Endothelial cell of umbilical vein (primary cell): ENCODE measurements at regions not wholly inside any gene's neighbourhood (a gene's known extent, or its start where the extent isn't known, plus 50 kb on each side); places are given as distances from the start of the nearest gene placed in this dataset.

Source experiments
- BruUV-seq: library from RNA; stranded (reverse); fragments of 400-500 nt; replicated peaks from 2 replicates; lab custom pipeline; 2021; lab: Mats Ljungman, UMichigan
- CTCF ChIA-PET: fragments of 300-600, 350-600 bp; sonication (Branson Sonifier 250); formaldehyde crosslinking; loops from one replicate; lab custom pipeline; 2021; ENCODE audit warnings: antibody characterized with exemption, inconsistent platforms; lab: Charles Lee
- POLR2A ChIA-PET: fragments of 300-600, 350-600 bp; sonication (Branson Sonifier 250); formaldehyde crosslinking; loops from one replicate; lab custom pipeline; 2021; ENCODE audit warnings: antibody characterized with exemption, inconsistent platforms; lab: Charles Lee
- DNase-seq: peaks from one replicate; pipeline ENCODE4 v3.0.0-alpha.2; 2011; ENCODE audit warnings: low read depth, low spot score
- FAIRE-seq: peaks from 2 replicates; lab custom pipeline; 2011; peaks lifted over from hg19 to GRCh38; lab: Jason Lieb, UNC
- H2AFZ ChIP-seq: 2 replicates; pipeline ENCODE4 v1.6.0; 2012; ENCODE audit warnings: low read depth, low read length, control low read depth, inconsistent platforms
- H3K27ac ChIP-seq: 2 replicates; pipeline ENCODE4 v1.5.1; 2011; ENCODE audit warnings: low read depth, mild to moderate bottlenecking, control low read depth, low read length, moderate library complexity; ENCODE audit not compliant: insufficient read depth
- H3K27me3 ChIP-seq, 2 experiments: 2 replicates each; pipeline versions ENCODE4 v1.6.0 to v1.6.1; 2011; ENCODE audit warnings: low read length in 2 of 2, mixed read lengths in 1 of 2; ENCODE audit not compliant: control insufficient read depth in 2 of 2, insufficient read depth in 2 of 2
- H3K36me3 ChIP-seq, 2 experiments: 2 replicates in 1 of 2; 3 replicates in 1 of 2; pipeline ENCODE4 v1.5.1; 2011; ENCODE audit warnings: low read length in 2 of 2, mild to moderate bottlenecking in 1 of 2, moderate library complexity in 1 of 2; ENCODE audit not compliant: control insufficient read depth in 2 of 2, insufficient read depth in 2 of 2; ENCODE audit errors: extremely low read depth in 1 of 2
- H3K4me1 ChIP-seq: 3 replicates; pipeline ENCODE4 v1.5.1; 2011; ENCODE audit warnings: mild to moderate bottlenecking, low read length; ENCODE audit not compliant: control insufficient read depth, insufficient read depth; ENCODE audit errors: extremely low read depth
- H3K4me2 ChIP-seq: 2 replicates; pipeline ENCODE4 v1.6.1; 2011; ENCODE audit warnings: low read length, control low read depth, mixed read lengths; ENCODE audit not compliant: insufficient read depth
- H3K4me3 ChIP-seq, 3 experiments: fragments of 200-600 bp in 1 of 3; sonication (generic), shearing (Covaris generic) in 1 of 3; replicated peaks in 1 of 3; 2 replicates each; pipeline ENCODE4 v1.5.1; 2011 to 2016; ENCODE audit warnings: control low read depth in 3 of 3, low read length in 3 of 3, mild to moderate bottlenecking in 2 of 3, inconsistent platforms in 1 of 3, low read depth in 1 of 3, moderate library complexity in 1 of 3; ENCODE audit not compliant: insufficient read depth in 1 of 3
- H3K79me2 ChIP-seq: 2 replicates; pipeline ENCODE4 v1.6.0; 2012; ENCODE audit warnings: low read length, inconsistent platforms; ENCODE audit not compliant: control insufficient read depth, insufficient read depth
- H3K9ac ChIP-seq: replicated peaks from 2 replicates; pipeline ENCODE3; 2011; ENCODE audit warnings: low read length, control low read depth; ENCODE audit not compliant: insufficient read depth; ENCODE audit errors: extremely low read depth
- H3K9me1 ChIP-seq: replicated peaks from 3 replicates; pipeline ENCODE4 v1.6.0; 2011; ENCODE audit warnings: mild to moderate bottlenecking, low read length; ENCODE audit not compliant: control insufficient read depth, insufficient read depth; ENCODE audit errors: extremely low read depth
- H3K9me3 ChIP-seq: replicated peaks from 2 replicates; pipeline ENCODE4 v1.5.1; 2012; ENCODE audit warnings: low read length, inconsistent platforms; ENCODE audit not compliant: control insufficient read depth, insufficient read depth
- H4K20me1 ChIP-seq: replicated peaks from 2 replicates; pipeline ENCODE3; 2011; ENCODE audit warnings: mild to moderate bottlenecking, low read length; ENCODE audit not compliant: control insufficient read depth, insufficient read depth; ENCODE audit errors: extremely low read depth
- EZH2 ChIP-seq: IDR thresholded peaks from 2 replicates; pipeline ENCODE4 v1.6.1; 2012; ENCODE audit warnings: borderline replicate concordance, low read depth, mild to moderate bottlenecking, moderate library complexity, low read length, inconsistent platforms; ENCODE audit not compliant: severe bottlenecking
- FOS ChIP-seq: IDR thresholded peaks from 2 replicates; pipeline ENCODE4 v1.6.1; 2011; ENCODE audit warnings: mild to moderate bottlenecking, low read length, moderate library complexity, borderline replicate concordance; ENCODE audit not compliant: insufficient read depth
- GATA2 ChIP-seq: IDR thresholded peaks from 2 replicates; pipeline ENCODE4 v1.7.0; 2011; ENCODE audit warnings: low read depth, mild to moderate bottlenecking, moderate library complexity, mixed read lengths, low read length; ENCODE audit not compliant: insufficient read length, insufficient read depth
- JUN ChIP-seq: IDR thresholded peaks from 2 replicates; pipeline ENCODE4 v1.6.1; 2011; ENCODE audit warnings: borderline replicate concordance, low read depth; ENCODE audit not compliant: insufficient read length, insufficient read depth
- POLR2A ChIP-seq: IDR thresholded peaks from 2 replicates; pipeline ENCODE4 v1.6.1; 2012; ENCODE audit warnings: low read depth, mild to moderate bottlenecking, control low read depth, low read length
- POLR2AphosphoS5 ChIP-seq: IDR thresholded peaks from 2 replicates; pipeline ENCODE4 v1.6.1; 2012; ENCODE audit warnings: low read depth, mild to moderate bottlenecking, control low read depth, low read length, moderate library complexity; ENCODE audit not compliant: insufficient read depth
- dilution Hi-C: fragments of 300-500 bp; cut with MboI; formaldehyde crosslinking; loops from one replicate; pipeline ENCODE4 v1.15.0; 2019; ENCODE audit warnings: low sequenced_read_pairs; ENCODE audit not compliant: extremely low pct_ligation_motif_present
- intact Hi-C: fragments of 100-400 bp; cut with micrococcal nuclease; formaldehyde crosslinking; loops from one replicate; pipeline ENCODE4 v1.10.0; 2022
- TF ChIP-seq, protein P1 (sequence below), 2 donors: IDR thresholded peaks; 1 replicate in 1 of 2; 2 replicates in 1 of 2; pipeline ENCODE4 v1.5.1; 2011; ENCODE audit warnings: low read length in 2 of 2, mild to moderate bottlenecking in 2 of 2, moderate library complexity in 2 of 2, control low read depth in 1 of 2, inconsistent platforms in 1 of 2, low read depth in 1 of 2; ENCODE audit not compliant: insufficient read depth in 1 of 2; ENCODE audit errors: extremely low read depth in 1 of 2
- TF ChIP-seq, protein P2 (sequence below): IDR thresholded peaks from 2 replicates; pipeline ENCODE4 v1.6.1; 2011; ENCODE audit not compliant: insufficient read depth, insufficient read length

DNA sequence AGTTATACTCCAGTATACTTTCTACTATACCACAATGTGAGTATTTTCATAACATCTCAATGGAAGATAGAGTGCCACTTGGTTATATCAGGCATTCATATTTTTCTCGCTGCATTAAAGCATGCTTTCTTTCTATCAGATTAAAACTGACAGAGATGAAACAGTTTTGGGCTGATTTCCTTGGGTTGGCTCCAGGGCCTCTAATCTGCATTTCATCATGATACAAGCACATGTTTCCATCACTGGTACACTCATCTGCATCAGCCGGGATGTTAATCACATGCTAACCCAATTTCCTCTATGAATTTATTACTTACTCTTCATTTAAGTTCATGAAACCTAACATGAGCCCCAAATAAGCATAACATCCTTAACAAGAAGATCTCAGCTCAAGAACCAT lies 289.0 kb upstream of the DAB1 start:
- H3K9ac ChIP-seq = no peak overlapping the region
- ChIA-PET POLR2A (no interaction called here), CTCF (no interaction called here)
- H2AFZ ChIP-seq = no peak overlapping the region
- peaks cover under 1% of the 10 kb centered on the region for H3K9me3 ChIP-seq
- FAIRE-seq (no peak), DNase-seq (no peak)
- no TSS peak for BruUV-seq
- no peak overlapping the region for H3K27ac ChIP-seq
- H3K4me3 ChIP-seq = no peak overlapping the region
- no peak overlapping the region for H3K4me2 ChIP-seq
- no peaks in the 10 kb centered on the region for H3K9me1 ChIP-seq
- dilution Hi-C loops = no loop called here
- TF ChIP-seq FOS (no peak), EZH2 (no peak), POLR2A (no peak), JUN (no peak), POLR2AphosphoS5 (no peak), GATA2 (no peak)
- TF ChIP-seq, protein P1, sequence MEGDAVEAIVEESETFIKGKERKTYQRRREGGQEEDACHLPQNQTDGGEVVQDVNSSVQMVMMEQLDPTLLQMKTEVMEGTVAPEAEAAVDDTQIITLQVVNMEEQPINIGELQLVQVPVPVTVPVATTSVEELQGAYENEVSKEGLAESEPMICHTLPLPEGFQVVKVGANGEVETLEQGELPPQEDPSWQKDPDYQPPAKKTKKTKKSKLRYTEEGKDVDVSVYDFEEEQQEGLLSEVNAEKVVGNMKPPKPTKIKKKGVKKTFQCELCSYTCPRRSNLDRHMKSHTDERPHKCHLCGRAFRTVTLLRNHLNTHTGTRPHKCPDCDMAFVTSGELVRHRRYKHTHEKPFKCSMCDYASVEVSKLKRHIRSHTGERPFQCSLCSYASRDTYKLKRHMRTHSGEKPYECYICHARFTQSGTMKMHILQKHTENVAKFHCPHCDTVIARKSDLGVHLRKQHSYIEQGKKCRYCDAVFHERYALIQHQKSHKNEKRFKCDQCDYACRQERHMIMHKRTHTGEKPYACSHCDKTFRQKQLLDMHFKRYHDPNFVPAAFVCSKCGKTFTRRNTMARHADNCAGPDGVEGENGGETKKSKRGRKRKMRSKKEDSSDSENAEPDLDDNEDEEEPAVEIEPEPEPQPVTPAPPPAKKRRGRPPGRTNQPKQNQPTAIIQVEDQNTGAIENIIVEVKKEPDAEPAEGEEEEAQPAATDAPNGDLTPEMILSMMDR (IDR thresholded peaks at IDR 0.05; ENCODE audit: extremely low read depth in 1 of 2, insufficient read depth in 1 of 2, low read depth in 1 of 2, low read length in 2 of 2) = no peak
- TF ChIP-seq, protein P2, sequence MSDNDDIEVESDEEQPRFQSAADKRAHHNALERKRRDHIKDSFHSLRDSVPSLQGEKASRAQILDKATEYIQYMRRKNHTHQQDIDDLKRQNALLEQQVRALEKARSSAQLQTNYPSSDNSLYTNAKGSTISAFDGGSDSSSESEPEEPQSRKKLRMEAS = no peak
- H4K20me1 ChIP-seq = no peaks in the 10 kb centered on the region
- H3K4me1 ChIP-seq = no peaks in the 10 kb centered on the region
- no peaks in the 10 kb centered on the region for H3K79me2 ChIP-seq
- no peaks in the 10 kb centered on the region for H3K36me3 ChIP-seq
- intact Hi-C loops = no loop called here
- H3K27me3 ChIP-seq = no peaks in the 10 kb centered on the region
